ENCODE measurements at regions not wholly inside any gene's neighbourhood (a gene's known extent, or its start where the extent isn't known, plus 50 kb on each side); places are given as distances from the start of the nearest gene placed in this dataset.

DNA sequence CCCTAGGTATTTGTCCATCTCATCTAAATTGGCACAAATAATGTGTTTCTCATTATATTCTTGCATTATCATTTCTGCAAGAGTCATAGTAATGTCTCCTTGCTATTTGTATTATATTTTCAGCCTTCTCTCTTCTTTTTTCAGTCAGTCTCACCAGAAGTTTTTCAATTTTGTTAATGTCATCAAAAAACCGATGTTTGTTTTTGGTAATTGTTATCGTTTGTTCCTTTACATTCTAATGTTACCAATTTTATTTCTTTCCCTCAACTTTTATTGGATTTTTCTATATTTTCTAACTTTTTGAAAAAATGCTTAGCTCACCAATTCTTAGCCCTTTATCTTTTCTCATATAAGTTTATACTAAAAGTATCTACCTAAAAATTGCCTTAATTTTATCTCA lies 82.2 kb upstream of the NRSN1 start:
- no peak for DNase-seq
- Histone ChIP-seq H2AK5ac (ENCODE audit: low read length, severe bottlenecking) (no peak overlapping the region), H3K9ac (ENCODE audit: low read length) (no peak overlapping the region), H3K18ac (ENCODE audit: low read depth in 1 of 2, low read length in 2 of 2) (no peak overlapping the region), H2AFZ (ENCODE audit: low read depth, low read length) (no peak overlapping the region), H2BK15ac (ENCODE audit: low read depth, poor library complexity, severe bottlenecking) (no peak overlapping the region), H3K79me1 (replicated peaks; ENCODE audit: low read length, poor library complexity, severe bottlenecking) (no peaks in the 10 kb centered on the region), H3K27ac (ENCODE audit: low read length, poor library complexity, severe bottlenecking) (no peak overlapping the region), H2BK12ac (ENCODE audit: low read length in 2 of 2) (no peak overlapping the region), H3K4me2 (ENCODE audit: low read length, poor library complexity, severe bottlenecking) (no peak overlapping the region), H3K23ac (ENCODE audit: low read length in 2 of 2) (no peak overlapping the region), H3K36me3 (ENCODE audit: control insufficient read depth in 1 of 2, insufficient read depth in 2 of 2, low read depth in 1 of 2, low read length in 2 of 2) (no peaks in the 10 kb centered on the region), H4K91ac (ENCODE audit: low read length) (no peak overlapping the region), H3K27me3 (ENCODE audit: control insufficient read depth in 1 of 2, insufficient read depth in 1 of 2, low read length in 2 of 2) (no peaks in the 10 kb centered on the region), H3K14ac (ENCODE audit: low read length in 2 of 2) (no peak overlapping the region), H2BK5ac (ENCODE audit: low read depth, low read length, poor library complexity, severe bottlenecking) (no peak overlapping the region), H2BK120ac (ENCODE audit: low read depth, low read length) (no peak overlapping the region), H3K4me1 (ENCODE audit: control insufficient read depth, insufficient read depth, low read depth, low read length) (no peaks in the 10 kb centered on the region), H3K4ac (ENCODE audit: low read depth in 1 of 2, low read length in 2 of 2) (no peak overlapping the region), H3K9me3 (ENCODE audit: control insufficient read depth, low read length) (peaks cover 14% of the 10 kb centered on the region), H3K4me3 (ENCODE audit: insufficient read depth in 1 of 2, low read depth in 1 of 2, low read length in 2 of 2) (no peak overlapping the region), H4K8ac (ENCODE audit: low read length) (no peak overlapping the region)
- no CpG with 5 or more reads among the region's 2 CpGs for WGBS

DNA sequence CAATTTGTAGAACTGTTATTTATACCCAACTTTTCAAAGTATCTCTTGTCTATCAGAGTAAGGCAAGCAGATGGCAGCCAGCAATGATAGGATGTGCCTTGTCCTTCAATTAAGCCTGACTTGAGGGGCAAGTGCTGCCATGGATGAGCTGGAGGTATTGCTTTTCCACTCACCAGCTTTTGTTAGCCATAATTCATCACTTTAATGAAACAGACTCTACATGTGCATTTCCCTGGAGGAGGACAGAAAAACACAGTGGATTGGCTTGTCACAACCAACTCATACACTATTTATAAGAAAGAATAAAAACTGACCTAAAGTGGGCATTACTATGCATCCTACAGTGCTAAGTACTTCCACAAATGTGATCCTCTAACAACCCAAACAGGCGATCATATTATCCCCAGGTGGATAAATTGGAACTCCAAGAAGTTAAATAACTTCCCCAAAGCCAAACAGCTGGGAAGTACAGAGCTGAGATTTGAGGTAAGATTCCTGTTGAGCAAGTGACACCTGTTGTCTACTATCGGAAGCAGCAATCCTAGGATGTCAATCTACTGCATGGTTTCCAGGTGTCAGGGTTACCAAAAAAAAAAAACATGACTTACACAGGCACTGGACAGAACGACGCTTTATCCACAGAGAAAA lies 73.9 kb upstream of the NRSN1 start:
- no peak overlapping the region for H2BK15ac ChIP-seq (ENCODE audit: low read depth, poor library complexity, severe bottlenecking)
- WGBS, result 86% methylated on average over 3 of the region's 4 CpGs
- H2AFZ ChIP-seq (ENCODE audit: low read depth, low read length), result no peak overlapping the region
- H3K4ac ChIP-seq (ENCODE audit: low read depth in 1 of 2, low read length in 2 of 2), result no peak overlapping the region
- peaks cover 7% of the 10 kb centered on the region for H3K9me3 ChIP-seq (ENCODE audit: control insufficient read depth, low read length)
- H3K79me1 ChIP-seq (replicated peaks; ENCODE audit: low read length, poor library complexity, severe bottlenecking), result no peaks in the 10 kb centered on the region
- no peak overlapping the region for H3K14ac ChIP-seq (ENCODE audit: low read length in 2 of 2)
- no peaks in the 10 kb centered on the region for H3K4me1 ChIP-seq (ENCODE audit: control insufficient read depth, insufficient read depth, low read depth, low read length)
- H3K4me2 ChIP-seq (ENCODE audit: low read length, poor library complexity, severe bottlenecking), result no peak overlapping the region
- no peak overlapping the region for H2BK12ac ChIP-seq (ENCODE audit: low read length in 2 of 2)
- no peak overlapping the region for H4K8ac ChIP-seq (ENCODE audit: low read length)
- H2AK5ac ChIP-seq (ENCODE audit: low read length, severe bottlenecking), result no peak overlapping the region
- no peak overlapping the region for H3K23ac ChIP-seq (ENCODE audit: low read length in 2 of 2)
- H3K27me3 ChIP-seq (ENCODE audit: control insufficient read depth in 1 of 2, insufficient read depth in 1 of 2, low read length in 2 of 2), result no peaks in the 10 kb centered on the region
- H3K4me3 ChIP-seq (ENCODE audit: insufficient read depth in 1 of 2, low read depth in 1 of 2, low read length in 2 of 2), result no peak overlapping the region
- H3K9ac ChIP-seq (ENCODE audit: low read length), result no peak overlapping the region
- no peak overlapping the region for H2BK5ac ChIP-seq (ENCODE audit: low read depth, low read length, poor library complexity, severe bottlenecking)
- no peaks in the 10 kb centered on the region for H3K36me3 ChIP-seq (ENCODE audit: control insufficient read depth in 1 of 2, insufficient read depth in 2 of 2, low read depth in 1 of 2, low read length in 2 of 2)
- no peak overlapping the region for H3K27ac ChIP-seq (ENCODE audit: low read length, poor library complexity, severe bottlenecking)
- no peak overlapping the region for H4K91ac ChIP-seq (ENCODE audit: low read length)
- no peak for DNase-seq
- no peak overlapping the region for H2BK120ac ChIP-seq (ENCODE audit: low read depth, low read length)
- no peak overlapping the region for H3K18ac ChIP-seq (ENCODE audit: low read depth in 1 of 2, low read length in 2 of 2)

DNA sequence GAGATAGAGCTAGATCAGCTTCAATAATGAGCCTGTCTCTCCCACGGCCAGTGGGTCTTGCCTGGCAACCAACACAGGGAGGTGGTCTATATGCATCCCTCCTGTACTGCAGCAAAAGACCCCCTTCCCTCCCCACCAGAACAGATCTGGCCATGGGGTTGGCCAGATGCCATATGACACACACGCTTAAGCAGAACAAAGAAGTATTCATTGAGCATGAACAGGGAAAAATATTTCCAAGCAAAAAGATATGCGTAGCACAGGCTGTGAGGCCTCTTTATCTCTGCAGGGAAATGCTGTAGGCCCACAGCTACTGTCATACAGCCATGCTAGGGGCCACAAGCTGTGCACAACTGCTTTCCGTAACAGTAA lies 73.4 kb upstream of the NRSN1 start:
- Histone ChIP-seq H3K79me1 (replicated peaks; ENCODE audit: low read length, poor library complexity, severe bottlenecking) (no peaks in the 10 kb centered on the region), H2BK12ac (ENCODE audit: low read length in 2 of 2) (no peak overlapping the region), H3K23ac (ENCODE audit: low read length in 2 of 2) (no peak overlapping the region), H4K8ac (ENCODE audit: low read length) (no peak overlapping the region), H3K18ac (ENCODE audit: low read depth in 1 of 2, low read length in 2 of 2) (no peak overlapping the region), H2AFZ (ENCODE audit: low read depth, low read length) (no peak overlapping the region), H3K9me3 (ENCODE audit: control insufficient read depth, low read length) (peaks cover 7% of the 10 kb centered on the region), H2BK15ac (ENCODE audit: low read depth, poor library complexity, severe bottlenecking) (no peak overlapping the region), H3K27ac (ENCODE audit: low read length, poor library complexity, severe bottlenecking) (no peak overlapping the region), H3K4ac (ENCODE audit: low read depth in 1 of 2, low read length in 2 of 2) (no peak overlapping the region), H4K91ac (ENCODE audit: low read length) (no peak overlapping the region), H3K4me1 (ENCODE audit: control insufficient read depth, insufficient read depth, low read depth, low read length) (no peaks in the 10 kb centered on the region), H2BK120ac (ENCODE audit: low read depth, low read length) (no peak overlapping the region), H3K36me3 (ENCODE audit: control insufficient read depth in 1 of 2, insufficient read depth in 2 of 2, low read depth in 1 of 2, low read length in 2 of 2) (no peaks in the 10 kb centered on the region), H3K27me3 (ENCODE audit: control insufficient read depth in 1 of 2, insufficient read depth in 1 of 2, low read length in 2 of 2) (no peaks in the 10 kb centered on the region), H3K4me2 (ENCODE audit: low read length, poor library complexity, severe bottlenecking) (no peak overlapping the region), H2AK5ac (ENCODE audit: low read length, severe bottlenecking) (no peak overlapping the region), H3K4me3 (ENCODE audit: insufficient read depth in 1 of 2, low read depth in 1 of 2, low read length in 2 of 2) (no peak overlapping the region), H3K14ac (ENCODE audit: low read length in 2 of 2) (no peak overlapping the region), H3K9ac (ENCODE audit: low read length) (no peak overlapping the region), H2BK5ac (ENCODE audit: low read depth, low read length, poor library complexity, severe bottlenecking) (no peak overlapping the region)
- DNase-seq, result no peak
- WGBS, result 85% methylated on average over 4 of the region's 4 CpGs

DNA sequence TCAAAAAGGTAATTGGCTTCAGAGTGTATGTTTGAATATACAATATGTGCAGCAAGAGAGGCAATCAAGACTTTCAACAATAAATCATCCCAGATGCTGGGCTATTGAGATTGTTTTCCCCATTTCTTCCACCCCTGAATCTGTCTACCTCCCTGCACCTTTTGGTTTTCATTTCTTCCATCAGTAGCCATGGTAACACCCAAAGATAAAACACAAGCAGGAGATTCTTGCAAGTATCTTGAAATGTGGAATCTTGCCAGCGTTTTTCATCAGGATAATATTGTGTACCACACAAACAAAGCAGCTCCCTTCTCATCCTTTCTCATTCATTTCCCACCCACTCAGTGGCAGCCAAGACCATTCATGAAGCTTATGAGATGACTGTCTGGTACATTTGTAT lies 73.0 kb upstream of the NRSN1 start:
- H3K36me3 ChIP-seq (ENCODE audit: control insufficient read depth in 1 of 2, insufficient read depth in 2 of 2, low read depth in 1 of 2, low read length in 2 of 2), result no peaks in the 10 kb centered on the region
- H3K4me3 ChIP-seq (ENCODE audit: insufficient read depth in 1 of 2, low read depth in 1 of 2, low read length in 2 of 2), result no peak overlapping the region
- H4K91ac ChIP-seq (ENCODE audit: low read length), result no peak overlapping the region
- H3K23ac ChIP-seq (ENCODE audit: low read length in 2 of 2), result no peak overlapping the region
- no peak overlapping the region for H3K4ac ChIP-seq (ENCODE audit: low read depth in 1 of 2, low read length in 2 of 2)
- H3K18ac ChIP-seq (ENCODE audit: low read depth in 1 of 2, low read length in 2 of 2), result no peak overlapping the region
- H3K4me1 ChIP-seq (ENCODE audit: control insufficient read depth, insufficient read depth, low read depth, low read length), result no peaks in the 10 kb centered on the region
- WGBS, result 100% methylated on average over 1 of the region's 1 CpG
- no peaks in the 10 kb centered on the region for H3K79me1 ChIP-seq (replicated peaks; ENCODE audit: low read length, poor library complexity, severe bottlenecking)
- no peak overlapping the region for H3K27ac ChIP-seq (ENCODE audit: low read length, poor library complexity, severe bottlenecking)
- no peak for DNase-seq
- no peak overlapping the region for H2BK12ac ChIP-seq (ENCODE audit: low read length in 2 of 2)
- no peak overlapping the region for H4K8ac ChIP-seq (ENCODE audit: low read length)
- no peak overlapping the region for H3K14ac ChIP-seq (ENCODE audit: low read length in 2 of 2)
- no peak overlapping the region for H3K9ac ChIP-seq (ENCODE audit: low read length)
- no peaks in the 10 kb centered on the region for H3K27me3 ChIP-seq (ENCODE audit: control insufficient read depth in 1 of 2, insufficient read depth in 1 of 2, low read length in 2 of 2)
- H2AFZ ChIP-seq (ENCODE audit: low read depth, low read length), result no peak overlapping the region
- no peak overlapping the region for H2BK120ac ChIP-seq (ENCODE audit: low read depth, low read length)
- no peak overlapping the region for H2BK5ac ChIP-seq (ENCODE audit: low read depth, low read length, poor library complexity, severe bottlenecking)
- H3K4me2 ChIP-seq (ENCODE audit: low read length, poor library complexity, severe bottlenecking), result no peak overlapping the region
- no peak overlapping the region for H2BK15ac ChIP-seq (ENCODE audit: low read depth, poor library complexity, severe bottlenecking)
- H2AK5ac ChIP-seq (ENCODE audit: low read length, severe bottlenecking), result no peak overlapping the region
- peaks cover 7% of the 10 kb centered on the region for H3K9me3 ChIP-seq (ENCODE audit: control insufficient read depth, low read length)
